K562 (cell line): ENCODE measurements at regions not wholly inside any gene's neighbourhood (a gene's known extent, or its start where the extent isn't known, plus 50 kb on each side); places are given as distances from the start of the nearest gene placed in this dataset.

Experiments
- ATAC-seq: fragments of 200-7000 bp; cut with Tn5 transposase; 3 replicates; pipeline ENCODE4 v1.9.1; 2020; ENCODE audit warnings: moderate library complexity
- BruUV-seq: library from RNA; stranded (reverse); fragments of 400-500 nt; replicated peaks from 2 replicates; lab custom pipeline; 2021; lab: Mats Ljungman, UMichigan
- CTCF ChIA-PET: fragments of 300-600 bp; formaldehyde crosslinking; extraction: SDS; loops from one replicate; lab custom pipeline; 2021; ENCODE audit warnings: low intra/inter-chr PET ratio; lab: Yijun Ruan, JAX
- POLR2A ChIA-PET: fragments of 300-600, 350-650 bp; sonication (Branson Sonifier 250); formaldehyde crosslinking; extraction: SDS; loops from one replicate; lab custom pipeline; 2021; ENCODE audit warnings: antibody characterized with exemption, inconsistent platforms; lab: Yijun Ruan, JAX
- DNase-seq, 4 experiments: peaks; one replicate each; pipeline versions ENCODE4 v3.0.0 to v3.0.0-alpha.2; 2011 to 2018; ENCODE audit warnings: low spot score in 3 of 4, mixed read lengths in 3 of 4; ENCODE audit errors: extremely low read depth in 1 of 4
- FAIRE-seq: peaks from 2 replicates; lab custom pipeline; 2011; peaks lifted over from hg19 to GRCh38; lab: Jason Lieb, UNC
- H2AFZ ChIP-seq: 2 replicates; pipeline ENCODE4 v1.6.0; 2011; ENCODE audit warnings: low read depth, low read length, control low read depth, inconsistent platforms
- H3K27ac ChIP-seq: fragments of 200-600 bp; 3 replicates; pipeline ENCODE4 v1.8.0; 2011; ENCODE audit warnings: low read depth, mild to moderate bottlenecking, control low read depth, inconsistent platforms, low read length, moderate library complexity, mixed read lengths; ENCODE audit errors: extremely low read depth
- H3K27me3 ChIP-seq, 2 experiments: fragments of 300-600 bp in 1 of 2; 2 replicates in 1 of 2; 3 replicates in 1 of 2; pipeline versions ENCODE4 v1.6.0 to v1.8.0; 2011; ENCODE audit warnings: inconsistent platforms in 2 of 2, low read length in 2 of 2, mild to moderate bottlenecking in 1 of 2, mixed read lengths in 1 of 2, moderate library complexity in 1 of 2; ENCODE audit not compliant: control insufficient read depth in 2 of 2, insufficient read depth in 2 of 2
- H3K36me3 ChIP-seq: fragments of 300-600 bp; 3 replicates; pipeline ENCODE4 v1.8.0; 2011; ENCODE audit warnings: mild to moderate bottlenecking, low read length, inconsistent platforms; ENCODE audit not compliant: control insufficient read depth, insufficient read depth
- H3K4me1 ChIP-seq, 2 experiments: fragments of 200-600 bp in 1 of 2; replicated peaks in 1 of 2; 2 replicates in 1 of 2; 3 replicates in 1 of 2; pipeline versions ENCODE4 v1.5.1 to v1.8.0; 2011; ENCODE audit warnings: inconsistent platforms in 2 of 2, low read length in 2 of 2, mild to moderate bottlenecking in 1 of 2, mixed read lengths in 1 of 2, moderate library complexity in 1 of 2; ENCODE audit not compliant: control insufficient read depth in 2 of 2, insufficient read depth in 2 of 2
- H3K4me2 ChIP-seq: 2 replicates; pipeline ENCODE4 v1.6.1; 2011; ENCODE audit warnings: low read length, control low read depth, inconsistent platforms, mixed read lengths; ENCODE audit not compliant: insufficient read depth
- H3K4me3 ChIP-seq: fragments of 200-600 bp; sonication (generic), shearing (Covaris generic); 2 replicates; pipeline ENCODE4 v1.5.1; 2016; ENCODE audit warnings: control low read depth, inconsistent platforms
- H3K79me2 ChIP-seq: fragments of 200-600 bp; 3 replicates; pipeline ENCODE4 v1.8.0; 2011; ENCODE audit warnings: low read length, inconsistent platforms; ENCODE audit not compliant: control insufficient read depth, insufficient read depth
- H3K9ac ChIP-seq, 2 experiments: 2 replicates each; pipeline versions ENCODE4 v1.6.0 to v1.6.1; 2011; ENCODE audit warnings: low read depth in 2 of 2, low read length in 2 of 2, control low read depth in 1 of 2, inconsistent platforms in 1 of 2, mild to moderate bottlenecking in 1 of 2, mixed read lengths in 1 of 2; ENCODE audit not compliant: insufficient read depth in 1 of 2
- H3K9me1 ChIP-seq: one replicate; pipeline ENCODE4 v1.6.0; 2011; ENCODE audit warnings: inconsistent platforms, mild to moderate bottlenecking, low read length, moderate library complexity; ENCODE audit not compliant: control insufficient read depth, insufficient read depth
- H3K9me3 ChIP-seq: replicated peaks from 2 replicates; pipeline ENCODE4 v1.5.1; 2011; ENCODE audit warnings: low read depth, low read length, inconsistent platforms; ENCODE audit not compliant: control insufficient read depth, insufficient read depth
- H4K20me1 ChIP-seq: replicated peaks from 2 replicates; pipeline ENCODE4 v1.6.1; 2011; ENCODE audit warnings: low read length, inconsistent platforms, mixed read lengths; ENCODE audit not compliant: control insufficient read depth, insufficient read depth
- HINFP ChIP-seq: fragments of 450-650 bp; conservative IDR thresholded peaks from 2 replicates; pipeline ENCODE4 v1.6.1; 2016; ENCODE audit warnings: missing genetic modification characterization, low read depth, mild to moderate bottlenecking, control low read depth, missing compliant biosample characterization
- KAT2B ChIP-seq: IDR thresholded peaks from one replicate; pipeline ENCODE4 v1.6.1; 2012; ENCODE audit warnings: low read depth, mild to moderate bottlenecking, control low read depth, inconsistent platforms, low read length, moderate library complexity
- NFE2 ChIP-seq: IDR thresholded peaks from 2 replicates; pipeline ENCODE4 v1.6.1; 2014; ENCODE audit warnings: antibody characterized with exemption, low read depth
- NUFIP1 ChIP-seq: fragments of 450-650 bp; IDR thresholded peaks from 2 replicates; pipeline ENCODE4 v1.6.1; 2018; ENCODE audit not compliant: partially characterized antibody
- OTX1 ChIP-seq: fragments of 450-650 bp; formaldehyde crosslinking; IDR thresholded peaks from 2 replicates; pipeline ENCODE4 v1.4.0; 2022; ENCODE audit warnings: mild to moderate bottlenecking
- PCBP1 ChIP-seq: fragments of 200-400 bp; formaldehyde crosslinking; IDR thresholded peaks from 2 replicates; pipeline ENCODE4 v1.6.1; 2018; ENCODE audit warnings: mild to moderate bottlenecking, low read depth, low read length; ENCODE audit not compliant: poor library complexity, severe bottlenecking
- PHF8 ChIP-seq: fragments of 200-600 bp; sonication (generic); IDR thresholded peaks from 2 replicates; pipeline ENCODE4 v1.6.1; 2012; ENCODE audit warnings: mixed run types, mild to moderate bottlenecking, inconsistent platforms, low read length, moderate library complexity, borderline replicate concordance
- PYGO2 ChIP-seq: fragments of 450-650 bp; IDR thresholded peaks from 2 replicates; pipeline ENCODE4 v1.6.1; 2016; ENCODE audit warnings: mild to moderate bottlenecking, missing genetic modification characterization, moderate library complexity, missing compliant biosample characterization
- SAP30 ChIP-seq: fragments of 200-600 bp; sonication (generic); IDR thresholded peaks from 2 replicates; pipeline ENCODE4 v1.6.1; 2012; ENCODE audit warnings: borderline replicate concordance, low read depth, mild to moderate bottlenecking, moderate library complexity, low read length, control low read depth, inconsistent platforms; ENCODE audit not compliant: insufficient read depth, poor library complexity, severe bottlenecking
- SMAD3 ChIP-seq: fragments of 450-650 bp; formaldehyde crosslinking; conservative IDR thresholded peaks from 2 replicates; pipeline ENCODE4 v1.4.0; 2020; ENCODE audit warnings: mild to moderate bottlenecking
- ZBTB12 ChIP-seq: fragments of 250-450 bp; sonication (Bioruptor Pico); IDR thresholded peaks from 2 replicates; pipeline ENCODE4 v1.4.0; 2020
- ZC3H11A ChIP-seq: IDR thresholded peaks from 2 replicates; pipeline ENCODE4 v1.6.1; 2012; ENCODE audit warnings: low read depth, low read length, improper control_type of control experiment
- ZFP30 ChIP-seq: fragments of 250-450 bp; sonication (Bioruptor Pico); IDR thresholded peaks from 2 replicates; pipeline ENCODE4 v1.8.0; 2022; ENCODE audit warnings: moderate library complexity, mild to moderate bottlenecking, inconsistent platforms, borderline replicate concordance
- ZNF311 ChIP-seq: fragments of 250-450 bp; sonication (Bioruptor Pico); IDR thresholded peaks from 2 replicates; pipeline ENCODE4 v1.4.0; 2020; ENCODE audit warnings: mild to moderate bottlenecking, moderate library complexity
- ZNF707 ChIP-seq: fragments of 250-450 bp; sonication (Bioruptor Pico); conservative IDR thresholded peaks from 2 replicates; pipeline ENCODE4 v1.8.0; 2022; ENCODE audit warnings: inconsistent platforms, mild to moderate bottlenecking, moderate library complexity
- WGBS: fragments of 100-300 bp; shearing (Covaris generic); methylation state at CpG from one replicate; pipeline ENCODE4 v1.1.6; 2016; ENCODE audit warnings: low coverage, mixed read lengths; ENCODE audit not compliant: insufficient coverage; ENCODE audit errors: missing lambda C conversion rate; 5-methylcytosine and 5-hydroxymethylcytosine counted together
- in situ Hi-C: fragments of 300-500 bp; cut with MboI; formaldehyde crosslinking; loops from 4 replicates; pipeline ENCODE4 v1.15.0; 2018; ENCODE audit warnings: inconsistent platforms, mixed read lengths
- intact Hi-C: fragments of 100-400 bp; cut with micrococcal nuclease; formaldehyde crosslinking; loops from 2 replicates; pipeline ENCODE4 v1.14.2; 2022
- TF ChIP-seq, protein P1 (sequence below): fragments of 250-450 bp; sonication (Bioruptor Pico); IDR thresholded peaks from 2 replicates; pipeline ENCODE4 v1.5.0; 2021
- TF ChIP-seq, protein P2 (sequence below): sonication (generic); formaldehyde crosslinking; IDR thresholded peaks from 2 replicates; pipeline ENCODE4 v1.8.0; 2022; ENCODE audit warnings: missing genetic modification reagents, mild to moderate bottlenecking, borderline replicate concordance

DNA sequence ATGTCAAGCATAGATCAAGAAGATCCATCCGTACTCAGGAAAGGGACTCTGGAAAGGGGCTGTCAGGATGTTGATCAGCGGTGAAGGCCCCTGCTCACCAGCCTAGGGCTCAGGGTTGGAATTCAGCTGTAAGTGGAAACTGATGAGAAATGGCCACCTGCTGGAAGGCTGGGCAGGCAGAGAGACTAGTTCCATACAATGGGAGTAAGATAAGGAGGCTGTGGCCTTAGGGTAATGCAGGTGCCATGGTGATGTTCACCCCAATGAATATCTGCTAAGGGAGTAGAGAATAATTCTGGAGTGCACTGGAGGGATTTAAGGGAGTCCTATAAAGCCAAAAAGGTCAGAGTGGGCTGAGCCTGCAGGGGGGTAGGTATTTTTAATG is 256.6 kb downstream of the CYRIA start:
- H3K4me2 ChIP-seq, result no peak overlapping the region
- H3K27me3 ChIP-seq, result no peaks in the 10 kb centered on the region
- no peak for FAIRE-seq
- no peak overlapping the region for H3K27ac ChIP-seq
- H3K9ac ChIP-seq, result no peak overlapping the region
- H2AFZ ChIP-seq, result no peak overlapping the region
- H4K20me1 ChIP-seq, result no peaks in the 10 kb centered on the region
- CTCF ChIA-PET, result no interaction called here
- ATAC-seq, result no peak
- H3K36me3 ChIP-seq, result no peaks in the 10 kb centered on the region
- no TSS peak for BruUV-seq
- in situ Hi-C loops, result no loop called here
- no peaks in the 10 kb centered on the region for H3K9me1 ChIP-seq
- no peaks in the 10 kb centered on the region for H3K9me3 ChIP-seq
- WGBS, result 13% methylated on average over 2 of the region's 2 CpGs
- no peak for DNase-seq
- H3K4me3 ChIP-seq, result no peak overlapping the region
- intact Hi-C loops, result no loop called here
- POLR2A ChIA-PET, result no interaction called here
- H3K4me1 ChIP-seq, result peaks cover 0 to 15% of the 10 kb centered on the region in 2 experiments; a peak in 3 of 5 replicates
- no peaks in the 10 kb centered on the region for H3K79me2 ChIP-seq
- TF ChIP-seq, protein P1, sequence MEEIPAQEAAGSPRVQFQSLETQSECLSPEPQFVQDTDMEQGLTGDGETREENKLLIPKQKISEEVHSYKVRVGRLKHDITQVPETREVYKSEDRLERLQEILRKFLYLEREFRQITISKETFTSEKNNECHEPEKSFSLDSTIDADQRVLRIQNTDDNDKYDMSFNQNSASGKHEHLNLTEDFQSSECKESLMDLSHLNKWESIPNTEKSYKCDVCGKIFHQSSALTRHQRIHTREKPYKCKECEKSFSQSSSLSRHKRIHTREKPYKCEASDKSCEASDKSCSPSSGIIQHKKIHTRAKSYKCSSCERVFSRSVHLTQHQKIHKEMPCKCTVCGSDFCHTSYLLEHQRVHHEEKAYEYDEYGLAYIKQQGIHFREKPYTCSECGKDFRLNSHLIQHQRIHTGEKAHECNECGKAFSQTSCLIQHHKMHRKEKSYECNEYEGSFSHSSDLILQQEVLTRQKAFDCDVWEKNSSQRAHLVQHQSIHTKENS (CRISPR knock-in tag), result no peak
- no peak for TF ChIP-seq NUFIP1
- TF ChIP-seq NFE2, result no peak
- TF ChIP-seq ZNF707 (CRISPR knock-in tag), result no peak
- TF ChIP-seq SMAD3 (CRISPR knock-in tag), result no peak
- TF ChIP-seq OTX1, result no peak
- TF ChIP-seq PHF8, result no peak
- TF ChIP-seq HINFP (tag), result no peak
- TF ChIP-seq KAT2B, result no peak
- no peak for TF ChIP-seq ZBTB12 (CRISPR knock-in tag)
- TF ChIP-seq SAP30, result no peak
- no peak for TF ChIP-seq ZFP30 (CRISPR knock-in tag)
- TF ChIP-seq ZC3H11A, result no peak
- TF ChIP-seq, protein P2, sequence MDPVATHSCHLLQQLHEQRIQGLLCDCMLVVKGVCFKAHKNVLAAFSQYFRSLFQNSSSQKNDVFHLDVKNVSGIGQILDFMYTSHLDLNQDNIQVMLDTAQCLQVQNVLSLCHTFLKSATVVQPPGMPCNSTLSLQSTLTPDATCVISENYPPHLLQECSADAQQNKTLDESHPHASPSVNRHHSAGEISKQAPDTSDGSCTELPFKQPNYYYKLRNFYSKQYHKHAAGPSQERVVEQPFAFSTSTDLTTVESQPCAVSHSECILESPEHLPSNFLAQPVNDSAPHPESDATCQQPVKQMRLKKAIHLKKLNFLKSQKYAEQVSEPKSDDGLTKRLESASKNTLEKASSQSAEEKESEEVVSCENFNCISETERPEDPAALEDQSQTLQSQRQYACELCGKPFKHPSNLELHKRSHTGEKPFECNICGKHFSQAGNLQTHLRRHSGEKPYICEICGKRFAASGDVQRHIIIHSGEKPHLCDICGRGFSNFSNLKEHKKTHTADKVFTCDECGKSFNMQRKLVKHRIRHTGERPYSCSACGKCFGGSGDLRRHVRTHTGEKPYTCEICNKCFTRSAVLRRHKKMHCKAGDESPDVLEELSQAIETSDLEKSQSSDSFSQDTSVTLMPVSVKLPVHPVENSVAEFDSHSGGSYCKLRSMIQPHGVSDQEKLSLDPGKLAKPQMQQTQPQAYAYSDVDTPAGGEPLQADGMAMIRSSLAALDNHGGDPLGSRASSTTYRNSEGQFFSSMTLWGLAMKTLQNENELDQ, result no peak
- no peak for TF ChIP-seq PCBP1
- TF ChIP-seq ZNF311, result no peak
- TF ChIP-seq PYGO2 (tag), result no peak
